ENCODE measurements at regions not wholly inside any gene's neighbourhood (a gene's known extent, or its start where the extent isn't known, plus 50 kb on each side); places are given as distances from the start of the nearest gene placed in this dataset.

- Histone ChIP-seq H3K9me3 (no peaks in the 10 kb centered on the region), H3K4me3 (no peak overlapping the region), H3K27ac (no peak overlapping the region), H3K4me1 (no peaks in the 10 kb centered on the region), H3K4me2 (no peak overlapping the region)
- FAIRE-seq, result no peak
- POLR2A ChIA-PET, result no interaction called here
- CTCF ChIA-PET, result interaction anchor here (1.9 kb wide), 1 partner anchor 103 kb away, joined by 5 read pairs; no protein-coding TSS in a partner anchor
- WGBS (ENCODE audit: missing lambda C conversion rate), result 63% methylated on average over 3 of the region's 3 CpGs
- no peak for ATAC-seq
- no peak for DNase-seq (ENCODE audit: low read depth in 1 of 2, low spot score in 1 of 2)
- TF ChIP-seq EHMT2 (IDR thresholded peaks at IDR 0.05; ENCODE audit: low read depth), result no peak
- no peak for TF ChIP-seq KDM5A (IDR thresholded peaks at IDR 0.05)
- TF ChIP-seq FOSL2 (IDR thresholded peaks at IDR 0.05), result no peak
- TF ChIP-seq FOSL2 (CRISPR knock-in tag; IDR thresholded peaks at IDR 0.05), result no peak
- TF ChIP-seq HOXB13 (CRISPR knock-in tag; IDR thresholded peaks at IDR 0.05; ENCODE audit: low read depth), result no peak
- TF ChIP-seq REST (IDR thresholded peaks at IDR 0.05), result no peak
- no peak for TF ChIP-seq MAFK (IDR thresholded peaks at IDR 0.05; ENCODE audit: partially characterized antibody)
- no peak for TF ChIP-seq POLR2AphosphoS2 (conservative IDR thresholded peaks at IDR 0.05; ENCODE audit: low read length)
- TF ChIP-seq PBX3 (IDR thresholded peaks at IDR 0.05), result no peak
Measured at GRCh38 chr1:239795304-239795703, 296.4 kb upstream of the FMN2 start.

GRCh38 chr1:239799617-239800016 lies 292.1 kb upstream of the FMN2 start:
- Histone ChIP-seq H3K4me1 (no peaks in the 10 kb centered on the region), H3K27ac (no peak overlapping the region), H3K4me2 (no peak overlapping the region), H3K9me3 (no peaks in the 10 kb centered on the region), H3K4me3 (no peak overlapping the region)
- TF ChIP-seq EHMT2 (IDR thresholded peaks at IDR 0.05; ENCODE audit: low read depth), result no peak
- no peak for TF ChIP-seq ESRRA (IDR thresholded peaks at IDR 0.05; ENCODE audit: borderline replicate concordance, low read length)
- no peak for TF ChIP-seq HEYL (CRISPR knock-in tag; IDR thresholded peaks at IDR 0.05)
- no peak for TF ChIP-seq POLR2AphosphoS2 (conservative IDR thresholded peaks at IDR 0.05; ENCODE audit: low read length)
- no peak for TF ChIP-seq USF2 (IDR thresholded peaks at IDR 0.05)
- TF ChIP-seq SREBF2 (IDR thresholded peaks at IDR 0.05), result no peak
- TF ChIP-seq POLR2A (IDR thresholded peaks at IDR 0.05; ENCODE audit: low read length), result no peak
- no peak for TF ChIP-seq EP300 (IDR thresholded peaks at IDR 0.05)
- no peak for TF ChIP-seq ZFP36 (IDR thresholded peaks at IDR 0.05; ENCODE audit: borderline replicate concordance, partially characterized antibody)
- TF ChIP-seq MYC (IDR thresholded peaks at IDR 0.05; ENCODE audit: borderline replicate concordance, low read length), result no peak
- TF ChIP-seq CBX2 (IDR thresholded peaks at IDR 0.05; ENCODE audit: borderline replicate concordance, low read depth), result no peak
- TF ChIP-seq KDM1A (IDR thresholded peaks at IDR 0.05; ENCODE audit: low read depth), result no peak
- no peak for TF ChIP-seq BHLHE40 (IDR thresholded peaks at IDR 0.05; ENCODE audit: low read depth, low read length)
- TF ChIP-seq NFE2L2 (conservative IDR thresholded peaks at IDR 0.05; ENCODE audit: low read length), result no peak
- TF ChIP-seq ELK1 (IDR thresholded peaks at IDR 0.05; ENCODE audit: low read depth, low read length), result no peak
- ChIA-PET CTCF (interaction anchor here (0.8 to 3.2 kb wide), 2 partner anchors 11 to 98 kb away, joined by 3 to 11 read pairs; no protein-coding TSS in a partner anchor), POLR2A (no interaction called here)
- 40% methylated on average over 3 of the region's 3 CpGs for WGBS (ENCODE audit: missing lambda C conversion rate)
- FAIRE-seq (no peak), ATAC-seq (no peak), DNase-seq (ENCODE audit: low read depth in 1 of 2, low spot score in 1 of 2) (no peak)

Measured in A549 (cell line).